HepG2 (cell line): ENCODE measurements at regions not wholly inside any gene's neighbourhood (a gene's known extent, or its start where the extent isn't known, plus 50 kb on each side); places are given as distances from the start of the nearest gene placed in this dataset.

Experiments used
- AKNA ChIP-seq: sonication (generic); formaldehyde crosslinking; IDR thresholded peaks from 2 replicates; pipeline ENCODE4 v1.4.0; 2020; ENCODE audit warnings: missing genetic modification reagents, borderline replicate concordance
- ATF3 ChIP-seq: sonication (generic); formaldehyde crosslinking; IDR thresholded peaks from 2 replicates; pipeline ENCODE4 v1.4.0; 2020; ENCODE audit warnings: missing genetic modification reagents
- NR2F6 ChIP-seq, 2 experiments: IDR thresholded peaks; 2 replicates each; pipeline ENCODE4 v1.6.1; 2016; ENCODE audit warnings: antibody characterized with exemption in 1 of 2, mild to moderate bottlenecking in 1 of 2
- NRL ChIP-seq: sonication (generic); formaldehyde crosslinking; IDR thresholded peaks from 2 replicates; pipeline ENCODE4 v1.5.0; 2020; ENCODE audit warnings: missing genetic modification reagents, mild to moderate bottlenecking, moderate library complexity, borderline replicate concordance
- REPIN1 ChIP-seq: sonication (generic); formaldehyde crosslinking; IDR thresholded peaks from 2 replicates; pipeline ENCODE4 v1.8.0; 2022; ENCODE audit warnings: missing genetic modification reagents, low read depth, mild to moderate bottlenecking, borderline replicate concordance
- TOPORS ChIP-seq: sonication (generic); formaldehyde crosslinking; IDR thresholded peaks from 2 replicates; pipeline ENCODE4 v1.8.0; 2023; ENCODE audit warnings: mild to moderate bottlenecking, missing genetic modification reagents
- ZBTB3 ChIP-seq: sonication (generic); formaldehyde crosslinking; IDR thresholded peaks from 2 replicates; pipeline ENCODE4 v1.4.0; 2020; ENCODE audit warnings: low read depth, mild to moderate bottlenecking, moderate library complexity, missing genetic modification reagents, borderline replicate concordance
- ZC3H4 ChIP-seq: sonication (generic); formaldehyde crosslinking; IDR thresholded peaks from 2 replicates; pipeline ENCODE4 v1.4.0; 2020; ENCODE audit warnings: missing genetic modification reagents, borderline replicate concordance
- ZNF512 ChIP-seq: sonication (generic); formaldehyde crosslinking; IDR thresholded peaks from 2 replicates; pipeline ENCODE4 v1.4.0; 2020; ENCODE audit warnings: mild to moderate bottlenecking, missing genetic modification reagents
- ZNF670 ChIP-seq: sonication (generic); formaldehyde crosslinking; IDR thresholded peaks from 2 replicates; pipeline ENCODE4 v1.8.0; 2022; ENCODE audit warnings: mild to moderate bottlenecking, missing genetic modification reagents, borderline replicate concordance
- ZNF737 ChIP-seq: sonication (generic); formaldehyde crosslinking; IDR thresholded peaks from 2 replicates; pipeline ENCODE4 v1.5.0; 2020; ENCODE audit warnings: missing genetic modification reagents, mild to moderate bottlenecking, borderline replicate concordance

- TF ChIP-seq AKNA = no peak
- no peak for TF ChIP-seq REPIN1 (CRISPR knock-in tag)
- TF ChIP-seq ZNF670 = no peak
- TF ChIP-seq ZC3H4 = no peak
- TF ChIP-seq ZNF512 (CRISPR knock-in tag) = no peak
- no peak for TF ChIP-seq NRL (CRISPR knock-in tag)
- TF ChIP-seq ATF3 (CRISPR knock-in tag) = no peak
- TF ChIP-seq TOPORS (CRISPR knock-in tag) = no peak
- no peak for TF ChIP-seq NR2F6 (IDR thresholded peaks at IDR 0.05)
- TF ChIP-seq NR2F6 (CRISPR knock-in tag; IDR thresholded peaks at IDR 0.05) = no peak
- TF ChIP-seq ZNF737 (CRISPR knock-in tag) = no peak
- TF ChIP-seq ZBTB3 (CRISPR knock-in tag) = no peak
- TF ChIP-seq, all 625 proteins: peak for 0
Observed at GRCh38 chr6:71707059-71707458, 179.3 kb upstream of the RIMS1 start (continued).
